Upper lobe of left lung (tissue), 6 donors: ENCODE measurements at regions not wholly inside any gene's neighbourhood (a gene's known extent, or its start where the extent isn't known, plus 50 kb on each side); places are given as distances from the start of the nearest gene placed in this dataset.
A peak's percentile ranks its signal among the peaks of the same experiment; 100 is the strongest.

Experiments
- ATAC-seq, 2 donors: fragments of 200-7000 bp; cut with Tn5 transposase; one replicate each; pipeline ENCODE4 v1.9.1; 2022; ENCODE audit warnings: mild to moderate bottlenecking in 2 of 2, moderate library complexity in 2 of 2; ENCODE audit not compliant: low FRiP score in 2 of 2
- DNase-seq, 2 donors: peaks; one replicate each; pipeline ENCODE4 v3.0.0-alpha.2; 2019 to 2020
- H3K27ac ChIP-seq, 4 donors: fragments of 200-600 bp; sonication (generic); one replicate each; pipeline ENCODE4 v1.5.1; 2016 to 2019
- H3K27me3 ChIP-seq, 4 donors: fragments of 200-600 bp; sonication (generic); one replicate each; pipeline ENCODE4 v1.5.1; 2017 to 2019
- H3K36me3 ChIP-seq, 4 donors: fragments of 200-600 bp; sonication (generic); one replicate each; pipeline ENCODE4 v1.5.1; 2016 to 2019
- H3K4me1 ChIP-seq, 4 donors: fragments of 200-600 bp; sonication (generic); one replicate each; pipeline ENCODE4 v1.5.1; 2018 to 2019
- H3K4me3 ChIP-seq, 4 donors: fragments of 200-600 bp; sonication (generic); one replicate each; pipeline ENCODE4 v1.5.1; 2017 to 2019; ENCODE audit warnings: mild to moderate bottlenecking in 2 of 4, moderate library complexity in 1 of 4
- H3K9me3 ChIP-seq, 4 donors: fragments of 200-600 bp; sonication (generic); one replicate each; pipeline ENCODE4 v1.5.1; 2018 to 2019
- CTCF ChIP-seq, 6 experiments: fragments of 450-650 bp in 4 of 6; fragments of 200-600 bp in 2 of 6; sonication (generic) in 2 of 6; IDR thresholded peaks; one replicate each; pipeline ENCODE4 v1.5.1; 2016 to 2019; ENCODE audit warnings: antibody characterized with exemption in 6 of 6
- EP300 ChIP-seq, 4 donors: sonication (generic); formaldehyde crosslinking; IDR thresholded peaks; one replicate each; pipeline ENCODE4 v1.5.1; 2017; ENCODE audit warnings: antibody characterized with exemption in 4 of 4, control low read depth in 2 of 4
- POLR2A ChIP-seq, 4 donors: fragments of 450-650 bp; IDR thresholded peaks; one replicate each; pipeline ENCODE4 v1.5.1; 2016 to 2017; ENCODE audit warnings: antibody characterized with exemption in 4 of 4, mild to moderate bottlenecking in 2 of 4
- POLR2AphosphoS5 ChIP-seq, 2 donors: sonication (generic); formaldehyde crosslinking; IDR thresholded peaks; one replicate each; pipeline ENCODE4 v1.5.1; 2017; ENCODE audit warnings: antibody characterized with exemption in 2 of 2
- WGBS, 2 donors: methylation state at CpG; one replicate each; pipeline ENCODE4 v1.1.5; 2017 to 2018; 5-methylcytosine and 5-hydroxymethylcytosine counted together
- donor health status: DM: no; HTN: no; CAD: no; lungs with moderate emphysema.
- donor health status: DM: no; HTN: yes; CAD: no; lungs with severe emphysema.

GRCh38 chr2:129575431-129575830 is 404.0 kb upstream of the RAB6C start:
- Histone ChIP-seq H3K27me3 (no peaks in the 10 kb centered on the region), H3K27ac (no peak overlapping the region), H3K36me3 (no peaks in the 10 kb centered on the region), H3K9me3 (peaks cover 0 to 7% (median 3%) of the 10 kb centered on the region in 4 donors), H3K4me3 (no peak overlapping the region), H3K4me1 (no peaks in the 10 kb centered on the region)
- no peak for DNase-seq
- TF ChIP-seq EP300 (IDR thresholded peaks at IDR 0.05), result no peak
- TF ChIP-seq POLR2AphosphoS5 (IDR thresholded peaks at IDR 0.05), result no peak
- no peak for TF ChIP-seq POLR2A (IDR thresholded peaks at IDR 0.05)
- no peak for TF ChIP-seq CTCF (IDR thresholded peaks at IDR 0.05)
- 80 to 90% methylated on average over 2 of the region's 2 CpGs for WGBS, 2 donors
- no peak for ATAC-seq

DNA sequence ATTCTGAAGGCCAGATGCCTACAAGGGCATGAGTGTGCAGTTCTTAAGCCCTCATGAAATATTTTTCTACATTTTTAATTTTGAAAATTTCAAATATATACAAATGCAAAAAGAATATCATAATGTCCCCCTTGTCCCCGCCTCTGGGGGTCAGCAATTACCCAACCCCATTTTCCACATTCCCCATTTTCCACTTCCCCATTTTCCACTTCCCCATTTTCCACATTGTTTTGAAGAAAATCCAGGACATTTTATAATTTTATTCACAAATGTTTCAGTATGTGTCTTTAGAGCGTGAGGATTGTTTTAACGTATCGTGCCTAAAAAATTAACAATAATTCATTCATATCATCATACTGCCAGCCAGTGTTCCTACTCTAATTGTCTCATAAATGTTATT is 403.6 kb upstream of the RAB6C start:
- Histone ChIP-seq H3K9me3 (peaks cover 0 to 4% (median 1%) of the 10 kb centered on the region in 4 donors), H3K36me3 (no peaks in the 10 kb centered on the region), H3K27ac (no peak overlapping the region), H3K27me3 (no peaks in the 10 kb centered on the region), H3K4me3 (no peak overlapping the region), H3K4me1 (no peaks in the 10 kb centered on the region)
- DNase-seq (no peak), ATAC-seq (no peak)
- TF ChIP-seq POLR2A (IDR thresholded peaks at IDR 0.05), result no peak
- WGBS, 2 donors, result 89 to 91% methylated on average over 4 of the region's 4 CpGs

DNA sequence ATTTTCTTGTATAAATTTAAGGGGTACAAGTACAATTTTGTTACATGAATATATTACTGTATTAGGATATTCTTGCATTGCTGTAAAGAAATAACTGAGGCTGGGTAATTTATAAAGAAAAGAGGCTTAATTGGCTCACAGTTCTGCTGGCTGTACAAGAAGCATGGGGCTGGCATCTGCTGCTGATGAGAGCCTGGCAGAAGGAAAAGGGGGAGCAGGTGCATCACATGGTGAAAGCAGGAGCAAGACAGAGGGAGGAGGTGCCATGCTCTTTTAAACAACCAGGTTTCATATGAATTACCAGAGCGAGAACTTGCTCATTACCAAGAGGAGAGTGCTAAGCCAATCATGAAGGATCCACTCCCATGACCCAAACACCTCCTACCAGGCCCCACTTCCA is 399.5 kb upstream of the RAB6C start:
- WGBS, 2 donors, result 79 to 83% methylated on average over 1 of the region's 1 CpG
- TF ChIP-seq CTCF (IDR thresholded peaks at IDR 0.05) (no peak), EP300 (IDR thresholded peaks at IDR 0.05) (no peak), POLR2AphosphoS5 (IDR thresholded peaks at IDR 0.05) (no peak), POLR2A (IDR thresholded peaks at IDR 0.05) (no peak)
- no peak overlapping the region for H3K27ac ChIP-seq
- H3K27me3 ChIP-seq, result no peaks in the 10 kb centered on the region
- H3K36me3 ChIP-seq, result no peaks in the 10 kb centered on the region
- H3K4me1 ChIP-seq, result no peaks in the 10 kb centered on the region
- no peak for ATAC-seq
- no peaks in the 10 kb centered on the region for H3K9me3 ChIP-seq
- DNase-seq, result no peak
- no peak overlapping the region for H3K4me3 ChIP-seq

GRCh38 chr2:129585760-129586159 is 393.7 kb upstream of the RAB6C start:
- TF ChIP-seq POLR2A (IDR thresholded peaks at IDR 0.05) (no peak), EP300 (IDR thresholded peaks at IDR 0.05) (no peak), CTCF (IDR thresholded peaks at IDR 0.05) (no peak), POLR2AphosphoS5 (IDR thresholded peaks at IDR 0.05) (no peak)
- Histone ChIP-seq H3K27me3 (no peaks in the 10 kb centered on the region), H3K4me3 (no peak overlapping the region), H3K9me3 (no peaks in the 10 kb centered on the region), H3K4me1 (no peaks in the 10 kb centered on the region), H3K27ac (no peak overlapping the region), H3K36me3 (no peaks in the 10 kb centered on the region)
- ATAC-seq, result no peak
- no peak for DNase-seq

- Histone ChIP-seq H3K9me3 (no peaks in the 10 kb centered on the region), H3K27ac (no peak overlapping the region), H3K27me3 (no peaks in the 10 kb centered on the region), H3K36me3 (no peaks in the 10 kb centered on the region), H3K4me3 (no peak overlapping the region), H3K4me1 (no peaks in the 10 kb centered on the region)
- DNase-seq (peak in 1 of 2 donors; percentile 79), ATAC-seq (no peak)
- 76 to 78% methylated on average over 27 to 51 of the region's 51 CpGs for WGBS, 2 donors
- TF ChIP-seq CTCF (IDR thresholded peaks at IDR 0.05) (no peak), POLR2A (IDR thresholded peaks at IDR 0.05) (no peak), POLR2AphosphoS5 (IDR thresholded peaks at IDR 0.05) (no peak), EP300 (IDR thresholded peaks at IDR 0.05) (no peak)
Measured at GRCh38 chr2:129587426-129588064, 391.9 kb upstream of the RAB6C start.
